HuH-7.5 (cell line): ENCODE measurements at regions not wholly inside any gene's neighbourhood (a gene's known extent, or its start where the extent isn't known, plus 50 kb on each side); places are given as distances from the start of the nearest gene placed in this dataset.

ENCODE experiments used
- DNase-seq: peaks from one replicate; pipeline ENCODE4 v3.0.0; 2011; ENCODE audit warnings: low spot score

DNA sequence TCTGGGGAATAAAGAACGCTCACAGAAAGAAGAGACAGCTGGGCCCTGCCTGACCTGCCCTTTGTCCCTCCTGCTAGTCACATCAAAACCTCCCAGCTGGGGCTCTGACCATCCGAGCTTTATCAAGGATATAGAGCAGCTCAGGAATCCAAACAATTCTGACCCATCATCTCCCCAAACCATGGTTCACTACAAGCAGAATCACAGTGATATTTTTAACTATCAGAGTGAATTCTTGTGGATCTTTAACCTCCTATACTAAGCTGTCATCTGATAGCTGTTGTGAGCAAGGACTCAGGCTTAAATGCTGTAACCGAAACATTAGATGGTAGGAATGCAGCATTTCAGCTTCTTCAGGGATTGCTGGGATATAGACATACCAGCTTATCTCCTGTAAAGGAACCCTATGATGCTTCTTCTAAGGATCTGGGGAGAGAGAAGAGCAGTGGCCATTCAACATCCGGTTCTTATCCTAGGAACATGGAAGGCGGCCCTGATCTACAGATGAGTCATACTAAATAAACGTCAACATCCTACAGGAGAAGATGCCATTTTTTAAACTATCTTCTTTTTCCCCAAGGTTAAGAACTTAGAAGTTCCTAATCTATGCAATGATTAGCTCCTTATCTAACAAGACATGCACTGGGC is 84.7 kb upstream of the AKIP1 start:
- no peak for DNase-seq

- no peak for DNase-seq
Observed at GRCh38 chr11:8826901-8827560, 84.0 kb upstream of the AKIP1 start.

DNA sequence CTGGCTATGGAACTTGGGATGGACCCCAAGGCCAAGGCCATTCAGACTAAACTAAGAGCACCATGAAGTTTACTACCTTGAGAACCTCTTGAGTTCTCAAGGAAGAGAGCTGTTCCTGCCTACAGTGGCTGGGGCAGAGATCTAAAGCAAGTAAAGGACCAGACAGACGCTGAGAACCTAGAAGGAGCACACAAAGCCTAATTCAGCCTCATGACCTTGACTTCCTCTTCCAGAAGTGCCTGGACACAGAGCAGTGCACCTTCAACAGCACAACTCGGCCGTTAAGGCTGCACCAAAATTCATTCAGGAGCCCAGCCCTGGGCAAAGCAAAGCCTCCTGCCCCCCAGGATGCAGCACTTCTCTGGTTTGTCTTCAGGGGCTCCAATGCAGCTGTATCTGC is 82.9 kb upstream of the AKIP1 start:
- DNase-seq, result no peak

- DNase-seq, result no peak
Observed at GRCh38 chr11:8828580-8829361, 82.2 kb upstream of the AKIP1 start.

- no peak for DNase-seq
Observed at GRCh38 chr11:8829556-8829955, 81.4 kb upstream of the AKIP1 start.

DNA sequence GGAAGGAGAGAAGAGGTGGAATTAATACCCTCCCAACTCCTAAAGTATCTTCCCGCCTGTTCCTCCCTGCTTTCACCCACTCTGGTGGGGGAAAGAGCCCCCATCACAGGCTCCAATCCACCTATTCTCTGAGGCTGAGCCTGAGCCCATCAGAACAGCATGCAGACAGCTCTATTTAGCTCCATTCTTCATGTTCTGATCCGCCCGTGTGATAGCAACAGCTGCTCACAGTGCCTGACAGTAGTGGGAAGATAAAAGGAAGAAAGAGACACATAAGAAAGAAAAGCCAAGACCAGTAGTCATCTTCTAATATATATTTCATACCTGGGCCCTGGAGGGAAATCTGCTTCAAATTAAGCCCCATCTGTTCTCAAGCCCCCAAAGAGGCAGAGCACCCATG is 80.3 kb upstream of the AKIP1 start:
- no peak for DNase-seq

- no peak for DNase-seq
Observed at GRCh38 chr11:8831861-8832260, 79.1 kb upstream of the AKIP1 start.

DNA sequence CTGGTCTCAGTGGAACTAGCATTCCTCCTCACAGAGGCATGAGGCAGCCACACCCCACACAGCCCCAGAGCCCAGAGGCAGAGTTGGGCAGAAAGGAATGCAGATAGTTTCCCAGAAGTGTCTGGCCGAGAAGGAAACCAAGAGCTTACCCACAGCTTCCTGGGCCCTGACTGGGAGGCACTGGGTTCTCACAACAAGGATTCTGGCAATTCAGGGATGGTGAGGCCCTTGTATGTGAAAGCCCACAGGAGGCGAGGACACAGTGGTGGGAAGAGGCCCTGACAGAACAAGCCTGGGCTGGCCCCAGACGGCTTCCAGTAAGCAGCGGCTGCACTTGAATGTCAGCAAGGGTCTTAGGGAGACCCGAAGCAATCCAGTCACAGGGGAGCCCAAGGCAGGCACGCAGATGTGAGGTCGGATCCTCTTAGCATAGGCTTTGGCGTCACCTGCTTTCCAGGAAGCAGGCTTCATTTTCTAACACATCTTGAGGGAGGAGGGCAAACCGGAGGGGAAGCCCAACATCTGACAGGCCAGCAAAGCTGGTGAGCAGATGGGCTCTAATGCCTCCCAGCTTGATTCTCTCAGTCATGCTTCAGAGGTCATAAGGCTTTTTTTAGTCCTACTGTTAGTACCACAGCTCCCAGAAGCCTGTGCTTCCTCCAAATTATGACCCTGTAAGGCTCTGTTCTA is 78.3 kb upstream of the AKIP1 start:
- DNase-seq, result no peak

- no peak for DNase-seq
Observed at GRCh38 chr11:8833568-8834315, 77.2 kb upstream of the AKIP1 start.

DNA sequence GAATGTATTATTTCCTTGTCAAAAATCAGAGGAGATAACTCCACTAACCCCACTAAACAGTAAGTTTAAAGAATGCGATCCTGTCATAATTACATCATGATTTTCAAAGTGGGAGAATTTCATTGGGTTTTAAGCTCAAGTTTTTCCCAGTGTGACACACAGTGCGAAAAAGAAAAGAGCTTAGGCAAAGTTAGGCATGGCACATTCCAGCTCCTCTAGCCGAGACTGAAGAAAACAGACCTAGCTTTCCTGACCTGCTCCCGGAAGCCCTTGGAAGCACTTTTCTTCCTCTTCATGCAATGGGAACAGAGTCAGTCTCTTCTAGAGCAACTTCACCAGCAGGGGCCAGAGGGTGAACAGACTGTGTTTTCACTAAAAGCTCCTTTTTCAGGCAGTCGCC is 76.6 kb upstream of the AKIP1 start:
- no peak for DNase-seq

- DNase-seq, result no peak
Observed at GRCh38 chr11:8838248-8838647, 72.7 kb upstream of the AKIP1 start.

- no peak for DNase-seq
Observed at GRCh38 chr11:8839306-8839956, 71.6 kb upstream of the AKIP1 start.

- DNase-seq, result no peak
Observed at GRCh38 chr11:8839957-8840945, 70.7 kb upstream of the AKIP1 start.

DNA sequence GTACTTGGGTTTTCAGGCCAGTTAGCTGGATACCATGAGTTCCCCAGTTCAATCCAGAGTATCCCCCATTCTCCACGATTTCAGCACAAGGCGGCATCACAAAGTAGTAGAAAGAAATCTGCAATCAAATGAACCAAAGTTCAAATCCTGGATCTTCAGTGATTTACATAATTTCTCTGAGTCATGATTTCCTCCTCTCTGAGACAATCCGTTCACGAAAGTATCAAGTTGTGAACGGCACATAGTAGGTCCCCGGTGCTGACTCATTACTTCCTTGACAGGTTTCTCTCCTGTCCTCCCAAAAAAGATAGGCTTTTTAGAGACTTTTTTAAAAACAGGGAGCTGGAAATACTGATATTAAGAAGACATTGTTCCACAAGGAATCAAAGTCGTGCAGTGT is 69.1 kb upstream of the AKIP1 start:
- DNase-seq, result no peak

DNA sequence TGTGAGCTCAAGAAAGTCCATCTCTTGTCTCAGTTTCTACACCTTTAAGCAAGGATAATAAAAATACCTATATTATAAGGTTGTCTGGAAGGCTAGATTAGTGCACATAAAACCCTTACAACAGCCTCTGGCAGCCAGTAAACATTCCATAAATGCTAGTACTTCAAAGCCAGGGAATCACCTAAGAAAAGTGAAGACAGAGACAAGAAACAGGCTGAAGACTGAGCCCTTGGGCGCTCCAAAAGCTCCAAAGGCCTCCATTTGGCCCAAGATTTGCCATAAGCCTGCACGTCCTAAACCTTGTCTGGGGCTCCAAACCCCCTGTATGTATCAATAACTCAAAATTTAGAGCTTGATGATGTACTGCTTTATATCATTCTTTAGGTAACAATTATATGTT is 52.2 kb upstream of the AKIP1 start:
- DNase-seq, result no peak
